Breast epithelium (tissue), 3 donors: ENCODE measurements at regions not wholly inside any gene's neighbourhood (a gene's known extent, or its start where the extent isn't known, plus 50 kb on each side); places are given as distances from the start of the nearest gene placed in this dataset.

Experiments used
- CTCF ChIP-seq, 3 donors: fragments of 450-650 bp; IDR thresholded peaks; one replicate each; pipeline ENCODE4 v1.5.1; 2016 to 2017; ENCODE audit warnings: antibody characterized with exemption in 3 of 3, mild to moderate bottlenecking in 3 of 3, moderate library complexity in 3 of 3
- POLR2A ChIP-seq: fragments of 450-650 bp; IDR thresholded peaks from one replicate; pipeline ENCODE4 v1.6.1; 2016; ENCODE audit warnings: antibody characterized with exemption, mild to moderate bottlenecking, moderate library complexity
- POLR2AphosphoS5 ChIP-seq, 3 donors: sonication (generic); formaldehyde crosslinking; IDR thresholded peaks; one replicate each; pipeline ENCODE4 v1.6.1; 2017; ENCODE audit warnings: antibody characterized with exemption in 3 of 3

- TF ChIP-seq CTCF (IDR thresholded peaks at IDR 0.05), result no peak
- no peak for TF ChIP-seq POLR2AphosphoS5 (IDR thresholded peaks at IDR 0.05)
- TF ChIP-seq POLR2A, result no peak
Measured at GRCh38 chr5:158292981-158293380, 434.0 kb upstream of the CLINT1 start.
